C4-2B (cell line): ENCODE measurements at regions not wholly inside any gene's neighbourhood (a gene's known extent, or its start where the extent isn't known, plus 50 kb on each side); places are given as distances from the start of the nearest gene placed in this dataset.

Source experiments
- ZFX ChIP-seq: fragments of 450-650 bp; IDR thresholded peaks from 2 replicates; pipeline ENCODE4 v1.6.1; 2017
- TF ChIP-seq, protein P1 (sequence below): fragments of 450-650 bp; conservative IDR thresholded peaks from 2 replicates; pipeline ENCODE4 v1.5.1; 2017; ENCODE audit warnings: mild to moderate bottlenecking

DNA sequence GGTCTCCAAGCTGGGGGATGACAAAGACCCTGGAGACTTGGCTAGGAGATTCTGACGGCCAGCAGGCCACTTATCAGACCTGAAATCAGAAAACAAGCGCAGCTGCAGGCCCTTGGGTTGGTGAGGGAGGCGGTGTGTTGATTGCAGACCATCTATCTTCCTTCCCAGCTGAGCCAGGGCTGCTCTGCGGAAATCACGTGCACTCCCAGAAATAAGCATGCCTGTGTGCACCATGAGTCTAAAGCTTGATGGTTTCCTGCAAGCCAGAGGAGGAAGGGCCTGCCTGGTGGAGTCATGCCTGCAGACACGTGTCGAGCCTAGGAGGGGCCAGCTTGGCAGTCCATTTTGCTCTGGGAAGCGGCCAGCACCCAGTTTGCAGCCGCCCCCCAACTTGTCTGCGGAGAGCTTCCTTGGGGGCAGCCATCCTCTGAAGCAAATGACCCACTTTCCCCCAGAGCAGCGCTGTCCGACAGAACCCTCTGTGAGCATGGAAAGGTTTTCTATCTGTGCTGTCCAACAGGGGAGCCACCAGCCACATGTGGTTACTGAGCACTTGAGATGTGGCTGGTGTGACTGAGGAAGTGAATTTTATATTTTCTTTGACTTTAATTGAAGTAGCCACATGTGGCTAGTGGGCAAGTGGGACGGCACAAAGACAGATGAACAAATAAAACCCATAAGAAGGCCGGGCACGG lies 175.7 kb upstream of the BCOR start:
- TF ChIP-seq, protein P1, sequence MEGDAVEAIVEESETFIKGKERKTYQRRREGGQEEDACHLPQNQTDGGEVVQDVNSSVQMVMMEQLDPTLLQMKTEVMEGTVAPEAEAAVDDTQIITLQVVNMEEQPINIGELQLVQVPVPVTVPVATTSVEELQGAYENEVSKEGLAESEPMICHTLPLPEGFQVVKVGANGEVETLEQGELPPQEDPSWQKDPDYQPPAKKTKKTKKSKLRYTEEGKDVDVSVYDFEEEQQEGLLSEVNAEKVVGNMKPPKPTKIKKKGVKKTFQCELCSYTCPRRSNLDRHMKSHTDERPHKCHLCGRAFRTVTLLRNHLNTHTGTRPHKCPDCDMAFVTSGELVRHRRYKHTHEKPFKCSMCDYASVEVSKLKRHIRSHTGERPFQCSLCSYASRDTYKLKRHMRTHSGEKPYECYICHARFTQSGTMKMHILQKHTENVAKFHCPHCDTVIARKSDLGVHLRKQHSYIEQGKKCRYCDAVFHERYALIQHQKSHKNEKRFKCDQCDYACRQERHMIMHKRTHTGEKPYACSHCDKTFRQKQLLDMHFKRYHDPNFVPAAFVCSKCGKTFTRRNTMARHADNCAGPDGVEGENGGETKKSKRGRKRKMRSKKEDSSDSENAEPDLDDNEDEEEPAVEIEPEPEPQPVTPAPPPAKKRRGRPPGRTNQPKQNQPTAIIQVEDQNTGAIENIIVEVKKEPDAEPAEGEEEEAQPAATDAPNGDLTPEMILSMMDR = no peak
- TF ChIP-seq ZFX = no peak
